Activated B cell treated with CpG ODN at 0.5 μM for 24 hours (primary cell): ENCODE measurements at regions not wholly inside any gene's neighbourhood (a gene's known extent, or its start where the extent isn't known, plus 50 kb on each side); places are given as distances from the start of the nearest gene placed in this dataset.

Source experiments
- ATAC-seq: fragments of 200-7000 bp; cut with Tn5 transposase; one replicate; pipeline ENCODE4 v1.10.0; 2021; ENCODE audit warnings: low read depth, mild to moderate bottlenecking, moderate library complexity
- CTCF ChIA-PET: fragments of 350-600 bp; sonication (Branson Sonifier 250); formaldehyde crosslinking; loops from one replicate; lab custom pipeline; 2021; ENCODE audit warnings: antibody characterized with exemption; lab: Charles Lee
- POLR2A ChIA-PET: fragments of 350-600 bp; sonication (Branson Sonifier 250); formaldehyde crosslinking; loops from one replicate; lab custom pipeline; 2021; ENCODE audit warnings: antibody characterized with exemption; lab: Charles Lee
- DNase-seq: peaks from one replicate; pipeline ENCODE4 v3.0.0; 2022
- H3K27ac Mint-ChIP-seq: one replicate; pipeline ENCODE4 v1.8.0; 2020; ENCODE audit warnings: mixed read lengths
- H3K27me3 Mint-ChIP-seq: one replicate; pipeline ENCODE4 v1.8.0; 2021; ENCODE audit warnings: mixed read lengths
- H3K36me3 Mint-ChIP-seq: one replicate; pipeline ENCODE4 v1.8.0; 2021; ENCODE audit warnings: low read depth, mixed read lengths
- H3K4me1 Mint-ChIP-seq: one replicate; pipeline ENCODE4 v1.8.0; 2021; ENCODE audit warnings: mixed read lengths
- H3K4me3 Mint-ChIP-seq: one replicate; pipeline ENCODE4 v1.8.0; 2020; ENCODE audit warnings: mild to moderate bottlenecking, mixed read lengths
- H3K9me3 Mint-ChIP-seq: one replicate; pipeline ENCODE4 v1.8.0; 2020; ENCODE audit warnings: mixed read lengths
- CTCF ChIP-seq: fragments of 200-600 bp; IDR thresholded peaks from one replicate; pipeline ENCODE4 v1.8.0; 2022; ENCODE audit warnings: antibody characterized with exemption, mild to moderate bottlenecking
- intact Hi-C: fragments of 100-400 bp; cut with micrococcal nuclease; formaldehyde crosslinking; loops from one replicate; pipeline ENCODE4 v1.15.1; 2024

GRCh38 chr15:52866698-52867097 is 76.6 kb upstream of the ONECUT1 start:
- H3K4me3 Mint-ChIP-seq, result no peak overlapping the region
- POLR2A ChIA-PET, result no interaction called here
- H3K27ac Mint-ChIP-seq, result no peak overlapping the region
- CTCF ChIA-PET, result no interaction called here
- H3K9me3 Mint-ChIP-seq, result peaks cover 15% of the 10 kb centered on the region
- H3K27me3 Mint-ChIP-seq, result peaks cover 14% of the 10 kb centered on the region
- ATAC-seq (no peak), DNase-seq (no peak)
- TF ChIP-seq CTCF, result no peak
- H3K4me1 Mint-ChIP-seq, result no peaks in the 10 kb centered on the region
- no peaks in the 10 kb centered on the region for H3K36me3 Mint-ChIP-seq
- intact Hi-C loops, result no loop called here

GRCh38 chr15:52862677-52863076 is 72.5 kb upstream of the ONECUT1 start:
- H3K4me3 Mint-ChIP-seq, result no peak overlapping the region
- no peak for ATAC-seq
- ChIA-PET CTCF (no interaction called here), POLR2A (no interaction called here)
- peaks cover 15% of the 10 kb centered on the region for H3K9me3 Mint-ChIP-seq
- H3K27me3 Mint-ChIP-seq, result peaks cover 5% of the 10 kb centered on the region
- TF ChIP-seq CTCF, result no peak
- no peaks in the 10 kb centered on the region for H3K36me3 Mint-ChIP-seq
- intact Hi-C loops, result no loop called here
- H3K4me1 Mint-ChIP-seq, result no peaks in the 10 kb centered on the region
- no peak for DNase-seq
- H3K27ac Mint-ChIP-seq, result no peak overlapping the region

GRCh38 chr15:52858782-52859176 is 68.6 kb upstream of the ONECUT1 start:
- ATAC-seq (no peak), DNase-seq (no peak)
- no peak for TF ChIP-seq CTCF
- CTCF ChIA-PET, result no interaction called here
- Mint-ChIP-seq H3K27me3 (peaks cover 6% of the 10 kb centered on the region), H3K4me3 (no peak overlapping the region), H3K4me1 (no peaks in the 10 kb centered on the region), H3K36me3 (no peaks in the 10 kb centered on the region), H3K9me3 (no peaks in the 10 kb centered on the region), H3K27ac (no peak overlapping the region)
- intact Hi-C loops, result no loop called here
- POLR2A ChIA-PET, result no interaction called here

- H3K9me3 Mint-ChIP-seq, result no peaks in the 10 kb centered on the region
- H3K27ac Mint-ChIP-seq, result no peak overlapping the region
- DNase-seq, result no peak
- H3K36me3 Mint-ChIP-seq, result no peaks in the 10 kb centered on the region
- intact Hi-C loops, result no loop called here
- TF ChIP-seq CTCF, result no peak
- ATAC-seq, result no peak
- H3K4me3 Mint-ChIP-seq, result no peak overlapping the region
- H3K4me1 Mint-ChIP-seq, result no peaks in the 10 kb centered on the region
- peaks cover 6% of the 10 kb centered on the region for H3K27me3 Mint-ChIP-seq
- CTCF ChIA-PET, result no interaction called here
- POLR2A ChIA-PET, result no interaction called here
Measured at GRCh38 chr15:52857937-52858781, 68.0 kb upstream of the ONECUT1 start.

- intact Hi-C loops, result no loop called here
- DNase-seq, result no peak
- Mint-ChIP-seq H3K27ac (no peak overlapping the region), H3K4me3 (no peak overlapping the region), H3K36me3 (no peaks in the 10 kb centered on the region), H3K4me1 (no peaks in the 10 kb centered on the region), H3K27me3 (peaks cover 6% of the 10 kb centered on the region), H3K9me3 (no peaks in the 10 kb centered on the region)
- no peak for ATAC-seq
- TF ChIP-seq CTCF, result no peak
- ChIA-PET CTCF (no interaction called here), POLR2A (no interaction called here)
Measured at GRCh38 chr15:52857471-52857870, 67.3 kb upstream of the ONECUT1 start.
